ENCODE measurements at regions not wholly inside any gene's neighbourhood (a gene's known extent, or its start where the extent isn't known, plus 50 kb on each side); places are given as distances from the start of the nearest gene placed in this dataset.

DNA sequence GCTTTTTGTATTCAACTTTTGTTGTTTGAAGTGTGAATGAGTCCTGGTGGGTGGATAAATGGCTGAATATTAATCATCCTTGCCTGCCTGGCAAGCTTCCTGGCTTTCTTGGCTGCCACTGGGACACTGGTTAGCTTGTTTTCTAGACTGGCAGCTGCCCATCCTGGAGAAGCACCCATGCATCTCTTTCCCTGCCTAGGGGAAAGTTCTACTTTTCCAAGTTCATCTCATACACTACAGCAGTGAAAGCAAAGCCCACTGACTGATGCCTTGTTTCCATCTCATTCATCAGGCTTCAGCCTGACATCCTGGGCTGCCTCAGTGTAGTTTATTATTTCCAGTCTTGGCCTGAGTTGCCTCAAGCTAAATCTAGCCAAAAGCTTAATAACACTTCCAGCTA, 244.8 kb downstream of the PCDH20 start:
- Histone ChIP-seq H3K9me3 (ENCODE audit: control insufficient read depth, insufficient read depth, low read length) (no peaks in the 10 kb centered on the region), H3F3A (ENCODE audit: control insufficient read depth, insufficient read depth) (no peaks in the 10 kb centered on the region), H3K27me3 (ENCODE audit: control insufficient read depth, low read length) (no peaks in the 10 kb centered on the region), H3K4me3 (ENCODE audit: low read length) (no peak overlapping the region), H3K79me2 (ENCODE audit: control insufficient read depth, low read length) (no peaks in the 10 kb centered on the region), H4K20me1 (ENCODE audit: control insufficient read depth, insufficient read depth, low read depth, low read length) (no peaks in the 10 kb centered on the region), H3K9me2 (replicated peaks; ENCODE audit: control insufficient read depth, low read length) (no peaks in the 10 kb centered on the region), H3K27ac (ENCODE audit: low read depth, low read length) (no peak overlapping the region), H3K4me1 (ENCODE audit: control insufficient read depth, low read length) (no peaks in the 10 kb centered on the region), H3K4me2 (ENCODE audit: low read length) (no peak overlapping the region), H3K36me3 (ENCODE audit: control insufficient read depth, low read length) (no peaks in the 10 kb centered on the region)
- TF ChIP-seq, protein P1, sequence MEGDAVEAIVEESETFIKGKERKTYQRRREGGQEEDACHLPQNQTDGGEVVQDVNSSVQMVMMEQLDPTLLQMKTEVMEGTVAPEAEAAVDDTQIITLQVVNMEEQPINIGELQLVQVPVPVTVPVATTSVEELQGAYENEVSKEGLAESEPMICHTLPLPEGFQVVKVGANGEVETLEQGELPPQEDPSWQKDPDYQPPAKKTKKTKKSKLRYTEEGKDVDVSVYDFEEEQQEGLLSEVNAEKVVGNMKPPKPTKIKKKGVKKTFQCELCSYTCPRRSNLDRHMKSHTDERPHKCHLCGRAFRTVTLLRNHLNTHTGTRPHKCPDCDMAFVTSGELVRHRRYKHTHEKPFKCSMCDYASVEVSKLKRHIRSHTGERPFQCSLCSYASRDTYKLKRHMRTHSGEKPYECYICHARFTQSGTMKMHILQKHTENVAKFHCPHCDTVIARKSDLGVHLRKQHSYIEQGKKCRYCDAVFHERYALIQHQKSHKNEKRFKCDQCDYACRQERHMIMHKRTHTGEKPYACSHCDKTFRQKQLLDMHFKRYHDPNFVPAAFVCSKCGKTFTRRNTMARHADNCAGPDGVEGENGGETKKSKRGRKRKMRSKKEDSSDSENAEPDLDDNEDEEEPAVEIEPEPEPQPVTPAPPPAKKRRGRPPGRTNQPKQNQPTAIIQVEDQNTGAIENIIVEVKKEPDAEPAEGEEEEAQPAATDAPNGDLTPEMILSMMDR (IDR thresholded peaks at IDR 0.05; ENCODE audit: low read depth, low read length, poor library complexity, severe bottlenecking), result no peak
- TF ChIP-seq EZH2phosphoT487 (IDR thresholded peaks at IDR 0.05; ENCODE audit: borderline replicate concordance, low read length), result no peak

DNA sequence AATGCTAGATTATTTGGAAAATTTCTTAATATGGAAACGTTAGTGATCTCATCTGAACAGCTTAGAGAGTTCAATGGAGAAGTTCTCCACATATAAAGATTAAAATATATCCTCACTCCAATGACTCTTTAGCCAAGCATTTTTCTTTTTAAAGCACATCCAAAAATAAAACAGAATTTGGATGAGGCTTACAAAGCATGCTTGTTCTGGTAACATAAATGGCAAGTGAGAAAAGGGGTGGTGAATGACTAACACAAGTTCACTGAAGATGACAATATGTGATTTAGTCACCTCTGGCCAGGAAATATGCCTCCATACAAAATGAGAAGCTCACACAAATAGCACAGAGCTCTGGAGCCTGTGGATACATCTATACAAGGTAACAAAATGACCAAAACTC, 253.0 kb downstream of the PCDH20 start:
- no peaks in the 10 kb centered on the region for H3K9me3 ChIP-seq (ENCODE audit: control insufficient read depth, insufficient read depth, low read length)
- no peak overlapping the region for H3K27ac ChIP-seq (ENCODE audit: low read depth, low read length)
- no peak overlapping the region for H3K4me3 ChIP-seq (ENCODE audit: low read length)
- TF ChIP-seq, protein P1 (IDR thresholded peaks at IDR 0.05; ENCODE audit: low read depth, low read length, poor library complexity, severe bottlenecking), result no peak
- TF ChIP-seq EZH2phosphoT487 (IDR thresholded peaks at IDR 0.05; ENCODE audit: borderline replicate concordance, low read length), result no peak
- no peaks in the 10 kb centered on the region for H3K27me3 ChIP-seq (ENCODE audit: control insufficient read depth, low read length)
- H3K79me2 ChIP-seq (ENCODE audit: control insufficient read depth, low read length), result no peaks in the 10 kb centered on the region
- no peak overlapping the region for H3K4me2 ChIP-seq (ENCODE audit: low read length)
- no peaks in the 10 kb centered on the region for H4K20me1 ChIP-seq (ENCODE audit: control insufficient read depth, insufficient read depth, low read depth, low read length)
- no peaks in the 10 kb centered on the region for H3K4me1 ChIP-seq (ENCODE audit: control insufficient read depth, low read length)
- no peaks in the 10 kb centered on the region for H3K36me3 ChIP-seq (ENCODE audit: control insufficient read depth, low read length)
- no peaks in the 10 kb centered on the region for H3K9me2 ChIP-seq (replicated peaks; ENCODE audit: control insufficient read depth, low read length)
- no peaks in the 10 kb centered on the region for H3F3A ChIP-seq (ENCODE audit: control insufficient read depth, insufficient read depth)

DNA sequence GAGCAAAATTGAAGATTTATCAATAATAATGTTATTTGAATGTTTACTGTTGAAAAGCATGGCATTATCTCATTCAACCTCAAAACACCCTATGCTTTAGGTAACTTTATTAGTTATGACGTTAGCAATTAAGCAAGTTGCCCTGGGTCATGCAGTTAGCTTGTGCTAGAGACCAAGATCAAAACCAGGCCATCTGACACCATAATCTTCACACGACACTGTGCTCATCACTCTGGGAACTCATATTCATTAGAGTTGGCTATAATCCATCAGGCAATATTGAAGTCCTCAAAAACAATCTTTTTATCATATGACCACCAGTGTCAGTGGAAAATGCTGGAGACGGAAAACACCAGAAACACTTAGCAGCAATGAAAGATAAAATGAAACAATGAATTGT, 253.5 kb downstream of the PCDH20 start:
- TF ChIP-seq, protein P1 (IDR thresholded peaks at IDR 0.05; ENCODE audit: low read depth, low read length, poor library complexity, severe bottlenecking), result no peak
- TF ChIP-seq EZH2phosphoT487 (IDR thresholded peaks at IDR 0.05; ENCODE audit: borderline replicate concordance, low read length), result no peak
- no peaks in the 10 kb centered on the region for H3F3A ChIP-seq (ENCODE audit: control insufficient read depth, insufficient read depth)
- no peaks in the 10 kb centered on the region for H3K79me2 ChIP-seq (ENCODE audit: control insufficient read depth, low read length)
- H3K27ac ChIP-seq (ENCODE audit: low read depth, low read length), result no peak overlapping the region
- H3K4me3 ChIP-seq (ENCODE audit: low read length), result no peak overlapping the region
- no peaks in the 10 kb centered on the region for H3K4me1 ChIP-seq (ENCODE audit: control insufficient read depth, low read length)
- no peaks in the 10 kb centered on the region for H3K36me3 ChIP-seq (ENCODE audit: control insufficient read depth, low read length)
- no peaks in the 10 kb centered on the region for H3K27me3 ChIP-seq (ENCODE audit: control insufficient read depth, low read length)
- H3K4me2 ChIP-seq (ENCODE audit: low read length), result no peak overlapping the region
- no peaks in the 10 kb centered on the region for H3K9me3 ChIP-seq (ENCODE audit: control insufficient read depth, insufficient read depth, low read length)
- H4K20me1 ChIP-seq (ENCODE audit: control insufficient read depth, insufficient read depth, low read depth, low read length), result no peaks in the 10 kb centered on the region
- no peaks in the 10 kb centered on the region for H3K9me2 ChIP-seq (replicated peaks; ENCODE audit: control insufficient read depth, low read length)

DNA sequence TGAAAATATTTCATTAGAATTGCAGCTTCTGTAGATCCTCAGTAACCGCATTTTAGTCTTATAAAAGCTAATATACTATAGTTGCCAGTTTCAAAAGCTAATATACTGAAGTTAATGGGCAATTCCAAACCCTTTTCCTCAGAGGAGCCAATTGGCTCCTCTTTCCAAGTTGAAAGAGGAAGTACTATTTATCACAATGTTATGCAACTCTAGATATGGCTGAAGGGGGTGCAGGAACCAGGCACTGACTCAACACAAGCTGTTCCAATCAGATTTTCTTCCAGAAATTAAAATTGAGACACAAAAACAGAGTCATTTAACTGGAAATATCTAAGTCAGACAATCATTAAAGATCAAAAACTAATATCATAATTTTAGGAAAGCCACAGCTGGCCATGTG, 258.9 kb downstream of the PCDH20 start:
- TF ChIP-seq, protein P1 (IDR thresholded peaks at IDR 0.05; ENCODE audit: low read depth, low read length, poor library complexity, severe bottlenecking), result no peak
- Histone ChIP-seq H3K4me2 (ENCODE audit: low read length) (no peak overlapping the region), H3F3A (ENCODE audit: control insufficient read depth, insufficient read depth) (no peaks in the 10 kb centered on the region), H3K4me3 (ENCODE audit: low read length) (no peak overlapping the region), H3K9me2 (replicated peaks; ENCODE audit: control insufficient read depth, low read length) (no peaks in the 10 kb centered on the region), H3K79me2 (ENCODE audit: control insufficient read depth, low read length) (no peaks in the 10 kb centered on the region), H3K9me3 (ENCODE audit: control insufficient read depth, insufficient read depth, low read length) (no peaks in the 10 kb centered on the region), H3K4me1 (ENCODE audit: control insufficient read depth, low read length) (no peaks in the 10 kb centered on the region), H3K27ac (ENCODE audit: low read depth, low read length) (no peak overlapping the region), H4K20me1 (ENCODE audit: control insufficient read depth, insufficient read depth, low read depth, low read length) (no peaks in the 10 kb centered on the region), H3K36me3 (ENCODE audit: control insufficient read depth, low read length) (no peaks in the 10 kb centered on the region), H3K27me3 (ENCODE audit: control insufficient read depth, low read length) (no peaks in the 10 kb centered on the region)

All from DOHH2 (cell line).